Pancreas (tissue), 10 donors: ENCODE measurements at regions not wholly inside any gene's neighbourhood (a gene's known extent, or its start where the extent isn't known, plus 50 kb on each side); places are given as distances from the start of the nearest gene placed in this dataset.
"Not testable (repeated sequence)": the region's sequence is repeated elsewhere in the genome, so short reads cannot be mapped to it uniquely, and the experiment has no call there.

Experiments used
- ATAC-seq, 4 donors: fragments of 200-7000 bp; cut with Tn5 transposase; one replicate each; pipeline versions ENCODE4 v1.8.0 to v1.9.1; 2020; ENCODE audit warnings: mild to moderate bottlenecking in 4 of 4, moderate library complexity in 4 of 4
- DNase-seq, 6 donors: peaks; one replicate each; pipeline ENCODE4 v3.0.0-alpha.2; 2020
- FAIRE-seq: peaks from 2 replicates; lab custom pipeline; 2012; peaks lifted over from hg19 to GRCh38; lab: Jason Lieb, UNC
- H3K27ac ChIP-seq, 4 donors: fragments of 200-600 bp; sonication (generic); 1 replicate in 3 of 4; 2 replicates in 1 of 4; pipeline versions ENCODE4 v1.5.0 to v1.8.0; 2020
- H3K27me3 ChIP-seq, 4 donors: fragments of 200-600 bp; one replicate each; pipeline ENCODE4 v1.8.0; 2021
- H3K36me3 ChIP-seq, 3 donors: fragments of 200-600 bp; sonication (generic) in 1 of 3; one replicate each; pipeline versions ENCODE4 v1.5.0 to v1.8.0; 2020 to 2021
- H3K4me1 ChIP-seq, 3 donors: fragments of 200-600 bp; one replicate each; pipeline ENCODE4 v1.8.0; 2021
- H3K4me3 ChIP-seq, 4 donors: fragments of 200-600 bp; sonication (generic) in 2 of 4; one replicate each; pipeline versions ENCODE4 v1.5.0 to v1.8.0; 2020 to 2021
- H3K9me3 ChIP-seq, 4 donors: fragments of 200-600 bp; one replicate each; pipeline ENCODE4 v1.8.0; 2021
- WGBS, 2 donors: extraction: QIAGEN DNeasy Blood & Tissue Kit; methylation state at CpG; one replicate each; pipeline ENCODE4 v1.1.7; 2013; 5-methylcytosine and 5-hydroxymethylcytosine counted together
- intact Hi-C, 3 donors: fragments of 100-400 bp; cut with DNase I; formaldehyde crosslinking; loops; one replicate each; pipeline versions ENCODE4 v1.11.1 to v1.14.2; 2022
- donor health status: healthy with polysubstance abuse.
- donor health status: DM: no; HTN: no; CAD: no; lungs with moderate emphysema.
- donor health status: DM: no; HTN: no; CAD: no.
- donor health status: control.
- donor health status: control.
- donor health status: Bipolar disorder and iron deficiency.
- donor health status: DM: yes; HTN: yes; CAD: no.
- donor health status: DM: no; HTN: no; CAD: no.
- donor health status: DM: no; HTN: no; CAD: no.
- donor health status: DM: yes; HTN: yes; CAD: no.

- ATAC-seq, H3K27ac ChIP-seq, FAIRE-seq, H3K4me1 ChIP-seq, H3K27me3 ChIP-seq, DNase-seq, H3K9me3 ChIP-seq, H3K4me3 ChIP-seq, H3K36me3 ChIP-seq, intact Hi-C loops: not testable (repeated sequence)
- WGBS, 2 donors = 46 to 69% methylated on average over 3 to 4 of the region's 4 CpGs
Measured at GRCh38 chr7:63603812-63604211, 394.8 kb upstream of the ZNF722 start.

- DNase-seq = peak in 1 of 6 donors; percentile 53
- intact Hi-C loops, H3K36me3 ChIP-seq, H3K4me1 ChIP-seq, H3K4me3 ChIP-seq, ATAC-seq, H3K27me3 ChIP-seq, H3K9me3 ChIP-seq, H3K27ac ChIP-seq, FAIRE-seq: not testable (repeated sequence)
- 58 to 68% methylated on average over 5 to 6 of the region's 8 CpGs for WGBS, 2 donors
Measured at GRCh38 chr7:63604853-63605252, 393.8 kb upstream of the ZNF722 start.

- H3K9me3 ChIP-seq = not testable (repeated sequence)
Measured at GRCh38 chr7:63617595-63617994, 381.1 kb upstream of the ZNF722 start.

GRCh38 chr7:63620169-63620735, 378.4 kb upstream of the ZNF722 start:
- H3K27me3 ChIP-seq, H3K4me1 ChIP-seq, H3K9me3 ChIP-seq, H3K36me3 ChIP-seq, H3K27ac ChIP-seq, intact Hi-C loops, ATAC-seq, H3K4me3 ChIP-seq, FAIRE-seq: not testable (repeated sequence)
- 72 to 82% methylated on average over 9 to 12 of the region's 14 CpGs for WGBS, 2 donors
- DNase-seq = peak in 1 of 6 donors; percentile 47

More at GRCh38 chr7:63617595-63617994, 381.1 kb upstream of the ZNF722 start:
- peak in 1 of 6 donors; percentile 8 for DNase-seq
- H3K4me3 ChIP-seq, H3K4me1 ChIP-seq, ATAC-seq, intact Hi-C loops, H3K27me3 ChIP-seq, H3K27ac ChIP-seq, FAIRE-seq, H3K36me3 ChIP-seq: not testable (repeated sequence)
- WGBS, 2 donors = 69 to 82% methylated on average over 6 to 7 of the region's 13 CpGs

GRCh38 chr7:63627590-63628485, 370.8 kb upstream of the ZNF722 start:
- ATAC-seq, H3K36me3 ChIP-seq, FAIRE-seq, intact Hi-C loops, H3K27ac ChIP-seq, H3K4me1 ChIP-seq, H3K27me3 ChIP-seq, H3K9me3 ChIP-seq, H3K4me3 ChIP-seq: not testable (repeated sequence)
- peak in 2 of 6 donors; percentile 11 to 43 for DNase-seq
- 50% methylated on average over 25 of the region's 105 CpGs; no CpG with 5 or more reads in 1 of the 2 donors for WGBS, 2 donors

GRCh38 chr7:63629024-63629423, 369.6 kb upstream of the ZNF722 start:
- H3K36me3 ChIP-seq, H3K4me1 ChIP-seq, H3K27me3 ChIP-seq, intact Hi-C loops, ATAC-seq, H3K4me3 ChIP-seq, H3K27ac ChIP-seq, FAIRE-seq, H3K9me3 ChIP-seq: not testable (repeated sequence)
- DNase-seq = peak in 2 of 6 donors; percentile 3 to 30
- 54% methylated on average over 5 of the region's 9 CpGs; no CpG with 5 or more reads in 1 of the 2 donors for WGBS, 2 donors

GRCh38 chr7:63636585-63636984, 362.1 kb upstream of the ZNF722 start:
- intact Hi-C loops, ATAC-seq, H3K4me1 ChIP-seq, H3K36me3 ChIP-seq, H3K9me3 ChIP-seq, FAIRE-seq, H3K4me3 ChIP-seq, H3K27ac ChIP-seq, H3K27me3 ChIP-seq: not testable (repeated sequence)
- 79 to 80% methylated on average over 4 of the region's 7 CpGs for WGBS, 2 donors
- DNase-seq = peak in 2 of 6 donors; percentile 19 to 63

- H3K4me1 ChIP-seq, ATAC-seq, H3K36me3 ChIP-seq, intact Hi-C loops, H3K4me3 ChIP-seq, H3K27ac ChIP-seq, FAIRE-seq, H3K9me3 ChIP-seq, H3K27me3 ChIP-seq, DNase-seq: not testable (repeated sequence)
- 60 to 72% methylated on average over 3 to 5 of the region's 7 CpGs for WGBS, 2 donors
Measured at GRCh38 chr7:63665553-63665952, 333.1 kb upstream of the ZNF722 start.

GRCh38 chr7:63691408-63691807, 307.2 kb upstream of the ZNF722 start:
- H3K9me3 ChIP-seq, DNase-seq, intact Hi-C loops, H3K4me1 ChIP-seq, H3K36me3 ChIP-seq, H3K27ac ChIP-seq, H3K27me3 ChIP-seq, FAIRE-seq, ATAC-seq, H3K4me3 ChIP-seq: not testable (repeated sequence)
- WGBS, 2 donors = 64 to 68% methylated on average over 3 of the region's 7 CpGs

GRCh38 chr7:63694296-63694695, 304.4 kb upstream of the ZNF722 start:
- H3K9me3 ChIP-seq, ATAC-seq, H3K4me3 ChIP-seq, H3K27ac ChIP-seq, DNase-seq, intact Hi-C loops, H3K36me3 ChIP-seq, H3K4me1 ChIP-seq, H3K27me3 ChIP-seq, FAIRE-seq: not testable (repeated sequence)
- 45 to 52% methylated on average over 15 to 24 of the region's 41 CpGs for WGBS, 2 donors
